ENCODE measurements at regions not wholly inside any gene's neighbourhood (a gene's known extent, or its start where the extent isn't known, plus 50 kb on each side); places are given as distances from the start of the nearest gene placed in this dataset.

DNA sequence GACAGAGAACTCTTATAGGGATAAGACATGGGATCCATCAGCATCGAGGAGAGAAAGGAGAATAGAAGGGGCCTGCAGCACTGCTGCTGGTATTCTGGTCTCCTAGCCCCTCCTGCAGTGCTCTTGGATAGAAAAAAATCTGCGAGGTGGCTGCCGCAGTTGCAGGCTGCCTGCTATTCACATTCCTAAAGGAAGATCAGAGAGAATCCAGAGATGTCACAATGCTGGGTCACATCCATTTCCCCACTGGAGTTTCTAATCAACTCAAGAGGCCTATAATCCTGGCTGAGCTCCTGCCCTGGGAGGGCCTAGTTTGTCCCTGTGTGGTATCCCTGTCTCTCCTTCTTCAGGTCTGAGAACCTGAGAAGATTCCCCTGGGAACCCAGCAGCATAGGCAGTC is 357.8 kb downstream of the MAFB start:
- no peak overlapping the region for H2AFZ ChIP-seq (ENCODE audit: low read depth, low read length, severe bottlenecking)
- H3F3A ChIP-seq (ENCODE audit: insufficient read depth): no peaks in the 10 kb centered on the region
- no peak overlapping the region for H3K9ac ChIP-seq (ENCODE audit: low read length)
- H3K9me2 ChIP-seq (replicated peaks; ENCODE audit: insufficient read depth, low read length): no peaks in the 10 kb centered on the region
- H3K9me3 ChIP-seq (ENCODE audit: insufficient read depth, low read length): no peaks in the 10 kb centered on the region
- H3K4me3 ChIP-seq (ENCODE audit: insufficient read depth, low read length, poor library complexity, severe bottlenecking): no peak overlapping the region
- no peak overlapping the region for H3K27ac ChIP-seq (ENCODE audit: low read depth, low read length)
- no peaks in the 10 kb centered on the region for H3K79me2 ChIP-seq (ENCODE audit: insufficient read depth, low read length)
- H3K36me3 ChIP-seq (ENCODE audit: low read length): no peaks in the 10 kb centered on the region
- H4K20me1 ChIP-seq (ENCODE audit: low read depth, low read length): no peaks in the 10 kb centered on the region
- no peaks in the 10 kb centered on the region for H3K27me3 ChIP-seq (ENCODE audit: low read length)
- no peak for TF ChIP-seq EZH2phosphoT487 (conservative IDR thresholded peaks at IDR 0.05; ENCODE audit: low read length)
- TF ChIP-seq, protein P1, sequence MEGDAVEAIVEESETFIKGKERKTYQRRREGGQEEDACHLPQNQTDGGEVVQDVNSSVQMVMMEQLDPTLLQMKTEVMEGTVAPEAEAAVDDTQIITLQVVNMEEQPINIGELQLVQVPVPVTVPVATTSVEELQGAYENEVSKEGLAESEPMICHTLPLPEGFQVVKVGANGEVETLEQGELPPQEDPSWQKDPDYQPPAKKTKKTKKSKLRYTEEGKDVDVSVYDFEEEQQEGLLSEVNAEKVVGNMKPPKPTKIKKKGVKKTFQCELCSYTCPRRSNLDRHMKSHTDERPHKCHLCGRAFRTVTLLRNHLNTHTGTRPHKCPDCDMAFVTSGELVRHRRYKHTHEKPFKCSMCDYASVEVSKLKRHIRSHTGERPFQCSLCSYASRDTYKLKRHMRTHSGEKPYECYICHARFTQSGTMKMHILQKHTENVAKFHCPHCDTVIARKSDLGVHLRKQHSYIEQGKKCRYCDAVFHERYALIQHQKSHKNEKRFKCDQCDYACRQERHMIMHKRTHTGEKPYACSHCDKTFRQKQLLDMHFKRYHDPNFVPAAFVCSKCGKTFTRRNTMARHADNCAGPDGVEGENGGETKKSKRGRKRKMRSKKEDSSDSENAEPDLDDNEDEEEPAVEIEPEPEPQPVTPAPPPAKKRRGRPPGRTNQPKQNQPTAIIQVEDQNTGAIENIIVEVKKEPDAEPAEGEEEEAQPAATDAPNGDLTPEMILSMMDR (IDR thresholded peaks at IDR 0.05; ENCODE audit: insufficient read depth, low read length, poor library complexity, severe bottlenecking): no peak
- H3K4me2 ChIP-seq (ENCODE audit: low read depth, low read length, poor library complexity, severe bottlenecking): no peak overlapping the region

- Histone ChIP-seq H3K27ac (ENCODE audit: low read depth, low read length) (no peak overlapping the region), H3F3A (ENCODE audit: insufficient read depth) (no peaks in the 10 kb centered on the region), H3K9ac (ENCODE audit: low read length) (no peak overlapping the region), H3K4me3 (ENCODE audit: insufficient read depth, low read length, poor library complexity, severe bottlenecking) (no peak overlapping the region), H3K4me2 (ENCODE audit: low read depth, low read length, poor library complexity, severe bottlenecking) (no peak overlapping the region), H3K9me3 (ENCODE audit: insufficient read depth, low read length) (no peaks in the 10 kb centered on the region), H4K20me1 (ENCODE audit: low read depth, low read length) (no peaks in the 10 kb centered on the region), H3K79me2 (ENCODE audit: insufficient read depth, low read length) (no peaks in the 10 kb centered on the region), H3K9me2 (replicated peaks; ENCODE audit: insufficient read depth, low read length) (no peaks in the 10 kb centered on the region), H3K36me3 (ENCODE audit: low read length) (no peaks in the 10 kb centered on the region), H3K27me3 (ENCODE audit: low read length) (no peaks in the 10 kb centered on the region), H2AFZ (ENCODE audit: low read depth, low read length, severe bottlenecking) (no peak overlapping the region)
- no peak for TF ChIP-seq EZH2phosphoT487 (conservative IDR thresholded peaks at IDR 0.05; ENCODE audit: low read length)
- TF ChIP-seq, protein P1 (IDR thresholded peaks at IDR 0.05; ENCODE audit: insufficient read depth, low read length, poor library complexity, severe bottlenecking): no peak
These were observed 359.7 kb downstream of the MAFB start for GRCh38 chr20:40329321-40329720.

DNA sequence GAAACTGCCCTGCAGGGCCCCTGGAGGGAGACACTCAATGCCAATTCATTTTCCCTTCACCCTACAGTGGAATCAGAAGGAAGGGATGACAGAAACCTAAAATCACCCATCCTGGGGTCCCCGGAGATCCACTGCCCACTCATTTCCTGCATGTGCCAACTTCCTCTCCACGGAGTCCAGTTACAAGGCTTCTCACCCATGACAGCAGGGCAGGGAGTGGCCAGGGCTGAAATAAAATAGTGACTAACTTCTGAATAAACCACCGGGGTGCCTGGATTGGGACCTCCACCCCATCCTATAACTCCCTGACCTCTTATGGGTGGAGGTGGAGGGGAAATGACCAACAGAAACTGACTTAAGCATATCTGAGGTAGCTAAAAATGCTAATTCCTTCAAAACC is 362.3 kb downstream of the MAFB start:
- H3K36me3 ChIP-seq (ENCODE audit: low read length): no peaks in the 10 kb centered on the region
- H3K9ac ChIP-seq (ENCODE audit: low read length): no peak overlapping the region
- H3K4me2 ChIP-seq (ENCODE audit: low read depth, low read length, poor library complexity, severe bottlenecking): no peak overlapping the region
- no peak overlapping the region for H3K27ac ChIP-seq (ENCODE audit: low read depth, low read length)
- H4K20me1 ChIP-seq (ENCODE audit: low read depth, low read length): no peaks in the 10 kb centered on the region
- no peaks in the 10 kb centered on the region for H3F3A ChIP-seq (ENCODE audit: insufficient read depth)
- TF ChIP-seq EZH2phosphoT487 (conservative IDR thresholded peaks at IDR 0.05; ENCODE audit: low read length): no peak
- TF ChIP-seq, protein P1 (IDR thresholded peaks at IDR 0.05; ENCODE audit: insufficient read depth, low read length, poor library complexity, severe bottlenecking): no peak
- no peak overlapping the region for H2AFZ ChIP-seq (ENCODE audit: low read depth, low read length, severe bottlenecking)
- no peaks in the 10 kb centered on the region for H3K79me2 ChIP-seq (ENCODE audit: insufficient read depth, low read length)
- H3K9me3 ChIP-seq (ENCODE audit: insufficient read depth, low read length): no peaks in the 10 kb centered on the region
- H3K9me2 ChIP-seq (replicated peaks; ENCODE audit: insufficient read depth, low read length): no peaks in the 10 kb centered on the region
- no peak overlapping the region for H3K4me3 ChIP-seq (ENCODE audit: insufficient read depth, low read length, poor library complexity, severe bottlenecking)
- no peaks in the 10 kb centered on the region for H3K27me3 ChIP-seq (ENCODE audit: low read length)

Measured in SU-DHL-6 (cell line).